T47D (cell line): ENCODE measurements at regions not wholly inside any gene's neighbourhood (a gene's known extent, or its start where the extent isn't known, plus 50 kb on each side); places are given as distances from the start of the nearest gene placed in this dataset.

ENCODE experiments used
- DNase-seq, 2 experiments: peaks; one replicate each; pipeline versions ENCODE4 v3.0.0 to v3.0.0-alpha.2; 2011 to 2012; ENCODE audit warnings: low read depth in 1 of 2, low spot score in 1 of 2
- JUND ChIP-seq: IDR thresholded peaks from 2 replicates; pipeline ENCODE4 v1.6.1; 2012; ENCODE audit warnings: low read depth
- in situ Hi-C: cut with HindIII; loops from 2 replicates; pipeline ENCODE4 v1.10.0; 2016; ENCODE audit warnings: low sequenced_read_pairs, low pct_unique_long_range_greater_than_20kb

DNA sequence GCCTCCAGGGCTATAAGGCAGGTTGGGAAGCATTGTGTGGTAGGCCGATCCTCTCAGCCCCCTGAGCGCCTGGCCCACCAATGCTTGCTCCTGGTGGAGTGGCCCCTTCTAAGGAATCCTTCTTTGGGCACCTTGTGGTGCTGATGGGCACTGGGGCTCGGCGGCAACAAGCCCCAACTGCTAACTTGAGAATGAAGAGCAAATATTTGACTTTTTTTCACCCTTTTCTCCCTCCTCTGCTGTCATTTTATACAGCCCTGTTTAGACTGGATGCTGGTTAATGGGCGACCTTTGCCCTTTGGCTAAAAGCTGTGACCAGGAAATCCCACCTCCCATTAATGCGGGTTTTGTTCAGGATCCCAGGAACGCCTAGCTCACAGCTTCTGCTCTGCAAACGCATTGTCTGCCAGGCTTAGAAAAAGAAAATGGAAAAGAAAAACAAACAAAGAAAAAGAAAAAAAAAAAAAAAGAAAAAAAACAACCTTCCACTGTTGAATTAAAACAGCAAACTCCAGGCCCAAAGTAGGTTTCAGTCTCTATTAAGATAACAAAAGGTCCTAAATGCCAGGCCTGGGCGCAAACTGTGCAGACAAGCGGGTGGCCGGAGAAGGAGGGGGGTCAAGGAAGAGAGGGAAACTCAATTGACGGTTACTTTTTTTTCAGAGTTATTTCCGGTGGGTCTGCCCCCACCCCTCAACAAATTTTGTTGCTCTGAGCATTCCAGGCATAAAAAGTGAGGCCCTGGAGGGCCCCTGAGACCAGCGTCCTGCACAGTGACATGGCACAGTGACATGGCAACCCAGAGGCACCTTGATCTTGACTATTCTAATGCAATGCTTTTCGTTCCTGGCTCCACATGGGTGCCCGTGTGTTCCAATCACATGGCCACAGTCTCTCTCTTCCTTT, 301.4 kb downstream of the MAF start:
- TF ChIP-seq JUND: no peak
- DNase-seq: no peak
- in situ Hi-C loops: no loop called here

GRCh38 chr16:79298476-79298875, 302.1 kb downstream of the MAF start:
- in situ Hi-C loops: no loop called here
- no peak for DNase-seq

GRCh38 chr16:79297805-79298204, 302.7 kb downstream of the MAF start:
- in situ Hi-C loops: no loop called here
- no peak for TF ChIP-seq JUND
- DNase-seq: no peak

More at GRCh38 chr16:79298476-79298875, 302.1 kb downstream of the MAF start:
- TF ChIP-seq JUND: no peak

DNA sequence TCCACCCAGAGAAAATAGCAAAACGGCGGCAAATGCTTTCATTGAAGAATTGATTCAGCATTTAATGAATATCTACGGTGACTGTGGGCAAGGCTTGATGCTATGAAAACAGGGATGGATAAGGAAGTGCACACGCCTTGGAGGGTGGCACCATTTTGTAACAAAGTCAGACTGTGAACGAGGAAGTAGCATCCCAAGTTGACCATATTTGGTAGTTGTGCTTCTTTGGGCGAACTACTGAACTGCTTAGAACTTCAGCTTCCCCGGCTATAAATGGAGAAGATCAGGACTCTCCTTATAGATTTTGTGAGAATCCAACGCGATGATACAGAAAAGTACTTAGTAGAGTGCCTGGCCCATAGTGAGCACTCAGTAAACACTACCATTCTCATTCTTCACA, 303.2 kb downstream of the MAF start:
- no peak for DNase-seq
- no peak for TF ChIP-seq JUND
- in situ Hi-C loops: no loop called here

DNA sequence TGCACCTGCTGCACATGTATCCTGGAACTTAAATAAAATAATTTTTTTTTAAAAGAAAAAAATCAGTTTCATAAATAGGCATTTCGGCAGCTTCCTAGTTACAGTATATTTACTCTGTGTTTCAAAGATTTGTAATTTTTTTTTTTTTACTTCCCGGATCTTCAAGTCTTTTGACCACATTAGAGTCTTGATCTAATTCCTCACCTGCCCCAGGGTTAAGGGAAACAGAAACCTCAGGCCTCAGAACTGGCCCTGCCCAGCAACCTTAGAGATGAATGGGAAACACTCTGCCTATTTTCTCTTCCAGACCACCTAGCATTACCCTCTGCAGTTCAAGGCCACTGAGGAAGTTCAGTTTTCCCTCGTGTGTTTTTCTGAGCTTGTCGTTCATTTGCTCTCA, 304.0 kb downstream of the MAF start:
- DNase-seq: no peak
- in situ Hi-C loops: no loop called here
- no peak for TF ChIP-seq JUND

DNA sequence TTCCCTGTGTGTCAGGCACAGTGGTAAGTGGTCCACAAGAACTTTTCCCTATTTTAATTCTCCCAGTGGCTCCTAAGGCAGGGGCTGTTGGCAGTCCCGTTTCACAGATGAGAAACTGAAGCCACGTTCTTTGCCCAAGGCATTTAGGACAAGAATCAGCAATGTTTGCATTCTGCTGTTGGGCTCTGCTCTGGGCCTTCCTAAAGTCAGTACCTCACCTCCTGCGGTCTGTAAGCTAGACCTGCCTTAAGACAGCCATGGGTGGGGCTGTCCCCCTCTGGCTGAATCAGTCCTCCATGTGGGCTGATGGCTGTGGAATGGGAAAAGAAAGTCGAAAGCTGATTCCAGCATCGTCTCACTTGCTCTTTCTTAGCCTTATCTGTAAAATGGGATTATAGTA, 304.8 kb downstream of the MAF start:
- in situ Hi-C loops: no loop called here
- TF ChIP-seq JUND: no peak
- no peak for DNase-seq

DNA sequence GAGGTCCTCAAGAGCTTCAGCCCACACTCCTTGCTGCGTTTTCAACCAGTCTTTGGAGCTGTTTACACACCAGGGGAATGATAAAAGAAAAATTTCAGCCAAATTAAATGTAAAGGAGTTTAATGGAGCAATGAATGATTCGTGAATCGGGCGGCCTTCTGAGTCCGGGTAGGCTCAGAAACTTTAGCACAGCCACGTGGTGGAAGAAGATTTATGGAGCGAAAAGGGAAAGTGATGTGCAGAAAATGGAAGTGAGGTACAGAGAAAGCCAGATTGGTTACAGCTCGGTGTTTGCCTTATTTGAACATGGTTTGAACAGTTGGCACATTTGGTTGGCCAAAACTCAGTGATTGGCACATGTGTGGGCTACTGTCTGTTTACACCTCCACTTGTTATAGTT, 305.4 kb downstream of the MAF start:
- no peak for TF ChIP-seq JUND
- in situ Hi-C loops: no loop called here
- DNase-seq: no peak

DNA sequence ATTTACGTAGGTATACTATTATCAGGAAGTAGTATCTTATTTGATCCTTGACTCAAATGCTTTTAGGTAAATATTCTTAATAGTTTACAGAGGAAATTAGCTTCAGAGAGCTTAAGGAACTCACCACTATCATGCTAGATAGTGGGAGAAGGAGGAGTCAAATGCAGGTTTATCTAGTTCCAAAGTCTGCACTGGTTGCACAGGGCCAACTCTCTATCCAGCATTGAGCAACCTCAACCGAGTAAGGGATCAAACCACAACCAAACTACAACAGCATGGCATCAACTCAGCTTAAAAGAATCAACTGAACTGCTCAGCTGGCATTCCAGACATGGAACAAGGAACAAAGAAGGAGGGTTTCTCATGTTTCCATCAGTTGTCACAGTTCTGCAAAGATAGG, 306.0 kb downstream of the MAF start:
- in situ Hi-C loops: no loop called here
- TF ChIP-seq JUND: no peak
- DNase-seq: no peak

- DNase-seq: no peak
- TF ChIP-seq JUND: no peak
- in situ Hi-C loops: no loop called here
Observed at GRCh38 chr16:79293836-79294460, 306.6 kb downstream of the MAF start.

- TF ChIP-seq JUND: no peak
- DNase-seq: no peak
- in situ Hi-C loops: no loop called here
Observed at GRCh38 chr16:79288066-79288465, 312.5 kb downstream of the MAF start.

DNA sequence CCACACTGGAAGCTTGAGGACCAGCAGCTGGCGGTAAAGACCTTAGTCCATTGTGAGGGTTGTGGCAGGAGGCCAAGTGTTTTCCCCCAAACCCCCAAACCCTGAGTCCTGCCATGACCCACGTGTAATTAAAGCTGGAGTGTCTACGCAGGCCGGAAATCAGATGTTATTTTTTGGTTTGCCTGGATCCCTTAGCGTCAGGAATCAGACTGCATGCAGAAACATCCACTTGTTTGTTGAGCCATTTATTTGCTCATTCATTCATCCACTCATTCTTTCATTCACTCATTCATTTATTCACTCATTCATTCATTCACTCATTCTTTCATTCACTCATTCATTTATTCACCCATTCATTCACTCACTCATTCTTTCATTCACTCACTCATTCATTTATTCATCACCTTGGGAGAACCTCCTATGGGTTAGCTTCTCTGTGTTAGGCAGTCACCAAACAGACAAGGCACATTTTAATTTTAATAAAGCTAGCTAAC, 313.1 kb downstream of the MAF start:
- TF ChIP-seq JUND: no peak
- no peak for DNase-seq
- in situ Hi-C loops: no loop called here

DNA sequence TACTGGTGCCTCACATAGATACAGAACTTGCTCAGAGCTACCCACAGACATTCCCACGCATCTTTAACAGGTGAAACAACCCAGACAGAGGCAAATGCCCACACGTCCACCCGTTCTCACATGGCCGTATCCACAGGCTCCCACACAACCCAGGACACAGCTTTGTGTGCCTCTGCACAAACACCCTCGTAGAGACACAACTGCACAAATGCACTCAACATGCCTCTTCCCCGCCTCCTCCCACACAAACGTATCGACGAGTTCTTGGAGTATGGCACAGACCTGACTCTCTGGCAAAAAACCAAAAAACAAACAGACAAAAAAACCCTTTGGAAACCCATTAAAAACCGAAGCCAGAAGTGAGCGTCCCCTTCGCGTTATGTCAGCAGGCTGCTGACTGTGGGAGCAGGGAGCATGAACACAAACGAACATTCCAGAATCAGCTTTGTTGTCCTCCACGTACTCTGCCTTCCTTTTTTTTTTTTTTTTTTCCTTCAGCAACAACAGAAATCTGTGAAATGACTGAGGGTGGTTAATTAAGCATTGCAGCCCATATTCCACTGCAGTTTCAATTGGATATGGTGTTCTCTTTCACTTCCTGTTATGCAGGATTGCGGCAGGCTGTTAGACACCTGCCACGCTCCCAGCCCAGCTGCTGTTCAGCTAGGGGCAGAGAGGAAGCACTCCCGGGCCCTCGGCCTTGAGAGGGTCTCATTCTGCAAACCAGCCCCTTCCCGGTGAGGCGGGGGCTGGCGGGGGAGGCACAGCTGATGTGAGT, 313.7 kb downstream of the MAF start:
- DNase-seq: peak in 1 of 2 experiments; percentile 13
- in situ Hi-C loops: no loop called here
- no peak for TF ChIP-seq JUND
